NCI-H526 (cell line): ENCODE measurements at regions not wholly inside any gene's neighbourhood (a gene's known extent, or its start where the extent isn't known, plus 50 kb on each side); places are given as distances from the start of the nearest gene placed in this dataset.

Experiments used
- DNase-seq, 2 experiments: peaks; one replicate each; lab custom pipeline; 2025; lab: John Stamatoyannopoulos, UW

DNA sequence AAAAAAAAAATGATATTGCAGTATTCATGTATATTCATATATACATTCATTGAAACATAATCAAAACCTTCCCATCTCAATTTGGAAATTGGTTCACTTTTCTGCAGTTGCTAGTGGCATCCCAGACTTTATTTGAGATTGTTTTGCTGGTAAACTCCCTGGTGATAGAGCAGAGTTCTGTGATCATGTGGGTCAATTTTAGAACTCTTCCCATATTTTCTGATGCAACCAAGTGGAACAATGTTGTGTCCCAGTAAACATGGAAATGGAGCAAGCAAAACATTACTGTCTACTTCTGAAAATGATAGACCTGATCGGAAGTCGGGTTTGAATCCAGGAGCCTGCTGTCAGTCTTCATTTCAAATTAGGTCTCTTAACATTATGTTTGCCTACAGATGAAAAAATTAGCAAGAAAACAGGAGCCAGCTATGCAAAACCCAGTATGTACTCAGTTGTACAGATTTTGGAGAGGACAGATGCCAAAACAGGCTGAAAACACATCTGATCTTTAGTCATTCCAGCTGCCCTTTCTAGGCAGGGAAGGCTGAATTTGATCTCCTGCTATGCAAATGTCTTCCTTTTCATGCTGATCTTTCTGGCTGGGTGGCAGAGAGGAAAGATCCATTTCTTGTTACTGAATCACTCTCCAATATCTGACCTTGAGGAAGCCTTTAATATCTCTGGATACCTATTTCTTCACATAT is 786.6 kb upstream of the SOX9 start:
- peak; percentile 60 to 77 for DNase-seq

DNA sequence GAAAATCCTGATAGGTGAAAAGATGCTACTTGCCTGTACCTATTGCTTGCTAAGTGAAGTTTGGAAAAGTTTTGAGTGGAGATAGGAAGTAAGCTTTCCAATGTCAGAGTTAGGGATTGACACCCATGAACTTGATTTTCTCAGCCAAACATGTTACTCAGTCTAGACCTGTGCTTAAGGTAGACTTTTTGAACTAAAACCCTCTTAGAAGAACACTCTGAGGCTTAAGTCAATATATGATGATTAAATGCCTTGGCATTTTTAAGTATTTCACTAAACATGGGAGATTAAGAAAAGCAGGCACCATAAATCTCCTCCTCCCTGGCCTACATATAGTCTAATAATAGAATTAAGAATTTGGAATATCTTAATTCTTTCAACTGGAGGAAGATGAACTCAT is 785.6 kb upstream of the SOX9 start:
- DNase-seq: no peak

DNA sequence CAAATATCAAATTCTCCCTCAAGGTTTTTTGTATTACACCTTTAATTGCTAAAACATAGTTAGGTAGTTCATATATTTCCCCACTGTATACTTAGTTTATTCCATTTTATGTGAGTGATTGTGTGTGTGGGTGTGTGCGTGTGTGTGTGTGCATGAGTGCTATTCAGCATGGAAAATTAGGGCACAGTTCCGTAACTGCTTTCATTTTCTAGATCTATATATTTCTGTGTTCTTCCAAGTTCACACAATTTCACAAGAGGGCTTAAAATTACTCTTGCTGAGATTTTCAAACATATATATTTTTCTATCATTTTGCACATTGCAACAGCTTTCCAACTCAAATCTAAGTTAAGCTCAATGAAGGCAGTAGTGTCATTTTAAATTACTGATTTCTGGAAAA is 782.9 kb upstream of the SOX9 start:
- DNase-seq: no peak

GRCh38 chr17:71338396-71338795 is 782.4 kb upstream of the SOX9 start:
- DNase-seq: no peak

GRCh38 chr17:71339206-71339605 is 781.6 kb upstream of the SOX9 start:
- no peak for DNase-seq

- DNase-seq: no peak
Observed at GRCh38 chr17:71342737-71343136, 778.1 kb upstream of the SOX9 start.

- DNase-seq: no peak
Observed at GRCh38 chr17:71349908-71350600, 770.8 kb upstream of the SOX9 start.

DNA sequence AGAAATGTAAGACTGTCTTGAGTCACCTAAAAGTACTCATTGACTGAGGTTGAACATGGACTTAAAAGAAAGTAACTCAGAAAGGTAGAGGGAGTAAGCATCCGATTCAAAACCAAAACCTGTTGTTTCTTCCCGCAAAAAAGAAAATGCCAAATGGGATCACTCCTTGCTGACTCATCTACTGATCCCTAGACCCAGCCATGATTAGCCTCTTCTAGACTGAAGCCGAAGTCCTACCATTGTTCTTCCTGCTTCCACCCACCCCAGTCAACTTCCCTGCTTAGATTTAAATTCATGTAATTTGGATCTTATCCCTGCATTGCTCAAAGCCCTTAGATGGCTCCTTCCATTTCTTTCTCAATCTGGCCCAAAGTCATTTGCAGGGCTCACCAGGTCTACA is 760.5 kb upstream of the SOX9 start:
- DNase-seq: no peak

- peak in 1 of 2 experiments; percentile 48 for DNase-seq
Observed at GRCh38 chr17:71361656-71362450, 759.0 kb upstream of the SOX9 start.

DNA sequence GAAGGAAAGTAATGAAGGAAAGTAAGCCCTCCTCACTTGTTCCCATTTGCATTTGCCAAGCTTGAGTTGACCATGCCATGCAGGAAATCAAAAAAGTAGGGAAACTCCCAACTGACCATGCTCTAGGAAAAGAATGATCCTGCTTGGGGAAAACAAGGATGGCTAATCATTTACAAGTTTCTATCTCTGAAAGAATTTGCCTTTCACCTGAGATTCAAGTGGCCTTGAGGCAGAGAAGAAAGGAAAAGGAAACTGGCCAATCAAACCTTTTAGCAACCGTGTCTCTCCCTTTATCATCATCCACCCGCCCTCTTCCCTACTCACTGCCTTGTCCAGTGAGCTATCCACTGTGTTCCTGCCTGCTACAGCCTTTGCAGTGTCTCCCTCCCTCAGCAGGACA is 757.2 kb upstream of the SOX9 start:
- DNase-seq: no peak

DNA sequence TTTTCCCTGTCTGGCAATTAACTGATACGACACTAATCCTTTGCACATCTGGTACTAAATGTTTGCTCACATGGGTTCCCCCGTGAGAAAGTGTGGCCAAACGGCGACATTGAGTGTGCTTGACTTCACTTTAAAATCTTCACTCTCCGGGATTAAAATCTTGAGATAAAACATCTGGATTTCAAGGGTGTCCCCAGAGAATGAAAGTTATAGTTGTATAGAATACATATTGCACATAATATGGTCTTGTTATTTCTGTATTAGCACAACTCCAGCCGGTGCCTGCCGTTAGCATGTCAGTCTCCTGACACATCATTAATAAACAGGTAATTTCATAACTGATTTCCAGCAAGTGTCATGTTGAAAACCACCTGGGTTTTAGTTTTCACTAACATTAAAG is 749.0 kb upstream of the SOX9 start:
- DNase-seq: no peak

GRCh38 chr17:71375948-71376347 is 744.9 kb upstream of the SOX9 start:
- no peak for DNase-seq

- no peak for DNase-seq
Observed at GRCh38 chr17:71376933-71377332, 743.9 kb upstream of the SOX9 start.

DNA sequence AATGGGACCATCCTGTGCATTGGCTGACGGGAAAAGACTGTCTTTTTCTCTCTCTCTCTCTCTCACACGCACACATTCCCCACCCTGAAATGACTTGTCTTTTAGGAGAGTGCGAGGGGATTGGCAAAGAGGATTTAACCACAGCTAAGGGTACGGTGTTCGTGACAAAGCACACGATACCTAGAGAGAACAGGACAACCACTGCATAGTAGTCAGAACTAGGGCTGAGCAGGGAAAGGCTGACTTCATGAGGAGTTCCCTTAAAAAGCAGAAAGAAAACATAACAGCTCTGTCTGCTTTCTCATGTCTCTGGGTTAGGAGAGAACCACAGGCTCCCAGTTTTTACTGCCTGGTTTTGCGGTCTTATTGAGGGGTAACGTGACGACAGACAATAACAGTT is 742.8 kb upstream of the SOX9 start:
- no peak for DNase-seq

DNA sequence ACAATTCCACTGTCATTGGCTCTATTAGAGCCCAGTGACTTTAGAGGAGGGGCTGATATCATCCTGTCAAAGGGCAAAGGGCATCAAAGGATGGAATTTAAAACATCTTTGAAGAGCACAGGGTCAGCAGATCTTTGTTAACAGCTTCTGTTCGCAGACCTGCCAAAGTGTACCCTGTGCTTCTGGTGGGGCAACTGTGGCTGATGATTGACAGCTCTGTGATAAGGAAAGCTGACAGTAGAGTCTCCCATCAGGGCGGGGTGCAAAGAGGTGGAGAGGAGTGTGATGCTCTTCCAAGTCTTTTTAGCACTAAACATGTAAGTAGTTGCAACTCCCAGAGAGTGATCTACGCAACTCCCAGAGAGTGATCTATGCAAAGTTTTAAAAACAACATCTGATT is 742.1 kb upstream of the SOX9 start:
- no peak for DNase-seq

- DNase-seq: no peak
Observed at GRCh38 chr17:71379512-71379911, 741.3 kb upstream of the SOX9 start.

DNA sequence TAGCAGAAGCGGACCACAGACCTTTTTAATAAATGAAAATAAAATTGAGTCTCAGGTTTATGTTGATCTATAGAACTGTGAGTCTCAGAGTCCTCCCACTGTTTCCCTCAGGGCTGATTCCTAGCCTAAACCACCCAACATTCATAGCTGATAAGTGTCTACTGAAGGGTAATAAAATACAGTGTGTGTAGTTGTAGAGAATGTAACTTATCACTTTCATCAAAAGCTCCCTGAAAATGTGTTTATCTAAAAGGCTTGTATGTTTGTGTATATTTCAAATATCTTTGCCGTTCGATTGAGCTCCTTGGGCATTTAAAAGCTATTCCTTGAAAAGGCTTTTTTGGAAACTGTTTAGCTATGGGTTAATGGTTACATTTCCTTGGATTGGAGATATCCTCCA is 740.3 kb upstream of the SOX9 start:
- DNase-seq: no peak

- DNase-seq: no peak
Observed at GRCh38 chr17:71380936-71381335, 739.9 kb upstream of the SOX9 start.

- DNase-seq: no peak
Observed at GRCh38 chr17:71383091-71383490, 737.7 kb upstream of the SOX9 start.

DNA sequence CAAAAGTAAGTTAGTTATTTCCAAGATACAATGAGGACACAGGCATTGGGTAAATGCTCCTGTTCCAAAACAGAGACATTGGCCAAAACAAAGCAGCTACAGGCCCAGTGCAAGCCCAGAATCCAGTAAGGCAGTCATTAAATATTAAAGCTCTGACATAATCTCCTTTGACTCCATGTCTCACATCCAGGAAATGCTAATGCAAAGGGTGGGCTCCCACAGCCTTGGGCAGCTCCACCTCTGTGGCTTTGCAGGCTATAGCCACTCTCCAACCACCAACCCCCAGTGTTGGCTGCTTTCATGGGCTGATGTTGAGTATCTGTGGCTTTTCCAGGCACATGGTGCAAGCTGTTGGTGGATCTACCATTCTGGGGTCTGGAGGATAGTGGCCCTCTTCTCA is 733.4 kb upstream of the SOX9 start:
- no peak for DNase-seq

- DNase-seq: no peak
Observed at GRCh38 chr17:71392715-71393567, 727.9 kb upstream of the SOX9 start.

GRCh38 chr17:71395901-71396300 is 724.9 kb upstream of the SOX9 start:
- DNase-seq: no peak
